HG02840 (cell line): ENCODE measurements at regions not wholly inside any gene's neighbourhood (a gene's known extent, or its start where the extent isn't known, plus 50 kb on each side); places are given as distances from the start of the nearest gene placed in this dataset.

ENCODE experiments used
- ATAC-seq: cut with Tn5 transposase; IDR thresholded peaks from one replicate; pipeline ENCODE4 v1.9.1; 2021; ENCODE audit warnings: mild to moderate bottlenecking, moderate library complexity, moderate number of reproducible peaks; ENCODE audit not compliant: unreplicated experiment, low FRiP score

DNA sequence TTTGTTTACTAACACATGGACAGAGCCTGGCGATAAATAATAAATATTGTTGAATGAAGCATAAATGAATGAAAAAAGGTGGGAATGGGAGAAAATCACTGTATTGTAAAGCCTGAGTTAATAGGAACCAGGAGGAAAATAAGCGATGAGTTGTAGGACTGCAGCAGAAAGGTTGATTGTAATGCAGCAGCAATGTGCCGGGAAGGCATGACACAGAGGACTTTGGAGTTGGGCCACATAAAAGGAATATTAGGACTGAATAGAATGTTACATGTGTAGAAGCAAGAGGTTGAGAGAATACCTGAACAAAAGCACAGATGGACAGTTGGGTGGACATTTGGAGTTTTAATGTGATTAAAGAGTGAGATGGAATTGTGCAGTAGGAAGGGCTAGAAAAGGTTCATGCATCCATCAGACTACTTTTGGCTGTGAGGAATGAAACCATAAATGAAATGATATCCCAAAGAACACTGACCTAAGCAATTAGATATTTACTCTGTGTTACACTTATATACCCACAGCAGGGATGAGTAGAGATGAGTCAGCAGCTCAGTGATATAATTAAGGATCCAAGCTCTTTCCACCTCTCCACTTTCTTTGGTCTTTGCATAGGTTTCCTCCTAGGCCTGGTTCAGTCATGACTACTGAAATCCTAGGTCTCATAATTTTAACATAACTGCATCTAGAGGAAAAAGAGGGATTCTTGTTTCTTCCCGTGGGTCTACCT lies 55.4 kb downstream of the CCER1 start:
- no peak for ATAC-seq

DNA sequence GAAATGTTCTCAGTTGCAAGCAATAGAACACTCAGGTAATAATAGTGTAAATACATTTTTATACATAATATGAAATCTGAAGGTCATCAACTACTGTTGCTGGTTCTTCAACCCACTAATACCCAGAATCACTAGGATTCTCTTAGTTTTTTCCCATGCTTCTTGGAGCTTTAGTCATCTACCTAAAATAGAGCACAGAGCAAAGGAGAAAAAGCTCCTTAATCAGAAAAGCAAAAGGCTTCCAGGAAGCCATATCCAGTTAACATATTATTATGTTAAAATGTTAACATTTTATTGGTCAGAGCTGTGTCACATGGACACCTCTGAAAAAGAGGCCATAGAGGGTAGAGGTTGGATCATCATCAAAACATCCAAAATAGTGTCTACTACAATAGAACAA lies 57.0 kb downstream of the CCER1 start:
- ATAC-seq: no peak

DNA sequence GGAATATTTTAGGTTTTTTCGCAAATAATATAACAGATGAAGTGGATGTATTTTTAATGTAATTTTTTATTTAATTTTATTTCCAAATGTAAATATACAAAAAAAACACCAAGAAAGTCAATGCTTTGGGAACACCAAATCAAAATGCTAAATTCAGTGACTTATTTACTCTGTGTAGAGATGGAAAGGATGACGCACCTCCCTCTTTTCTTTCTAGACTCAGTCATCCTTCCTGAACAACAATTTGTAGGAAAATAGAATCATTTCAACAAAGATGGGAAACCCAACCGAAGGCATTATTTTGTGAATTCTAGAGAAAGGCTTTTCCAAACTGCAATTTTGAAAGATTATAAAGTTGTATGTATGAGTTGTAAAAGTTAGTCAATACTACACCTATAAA lies 57.7 kb downstream of the CCER1 start:
- ATAC-seq: no peak

DNA sequence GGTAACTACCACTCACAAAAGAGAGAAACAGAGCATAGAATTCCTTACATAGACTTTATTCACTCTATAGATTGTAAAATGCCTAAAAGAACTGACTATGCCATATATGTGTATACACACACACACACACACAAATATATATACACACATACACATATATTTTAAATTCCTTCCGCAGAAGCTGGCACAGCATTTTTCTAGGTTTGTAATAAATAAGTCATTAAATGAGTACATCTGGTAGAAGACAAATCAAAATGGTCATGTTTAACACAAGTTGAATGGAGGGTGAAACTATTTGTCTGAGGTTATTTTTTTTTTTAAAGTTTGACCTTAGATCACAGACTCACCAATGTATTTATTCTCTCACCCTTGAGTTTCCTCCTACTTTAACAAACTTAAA lies 58.2 kb downstream of the CCER1 start:
- no peak for ATAC-seq

DNA sequence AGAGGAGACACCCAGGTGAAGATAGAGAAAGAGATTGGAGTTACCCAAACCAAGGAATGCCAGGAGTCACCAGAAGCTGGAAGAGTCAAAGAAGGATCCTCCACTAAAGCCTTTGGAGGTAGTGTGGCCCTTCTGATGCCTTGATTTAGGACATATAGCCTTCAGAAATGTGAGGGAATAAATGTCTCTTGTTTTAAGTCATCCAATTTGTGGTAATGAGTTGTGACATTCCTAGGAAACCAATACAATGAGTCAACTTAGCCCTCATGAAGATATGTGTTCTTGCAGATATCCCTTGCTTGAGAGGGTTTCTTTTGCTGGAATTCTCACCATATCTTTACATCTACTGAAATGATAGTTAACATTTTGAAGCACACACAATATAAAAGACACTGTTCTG lies 58.8 kb downstream of the CCER1 start:
- ATAC-seq: no peak

DNA sequence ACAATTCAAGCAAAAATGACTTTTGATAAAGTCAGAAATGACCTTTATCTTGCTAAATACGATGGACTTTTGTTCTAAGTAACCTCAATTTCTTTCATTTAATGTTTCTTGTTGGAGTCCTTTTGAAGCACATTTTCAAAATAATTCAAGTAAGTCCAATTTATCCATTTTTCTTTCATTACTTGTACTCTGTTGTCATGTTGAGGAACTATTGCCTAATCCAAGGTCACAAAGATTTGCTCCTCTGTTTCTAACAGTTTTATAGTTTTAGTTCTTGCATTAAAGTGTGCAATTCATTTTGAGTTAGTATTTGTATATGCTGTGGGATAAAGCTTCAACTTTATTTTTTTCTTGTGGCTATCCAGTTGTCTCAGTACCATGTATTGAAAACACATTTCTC lies 66.7 kb downstream of the CCER1 start:
- no peak for ATAC-seq

DNA sequence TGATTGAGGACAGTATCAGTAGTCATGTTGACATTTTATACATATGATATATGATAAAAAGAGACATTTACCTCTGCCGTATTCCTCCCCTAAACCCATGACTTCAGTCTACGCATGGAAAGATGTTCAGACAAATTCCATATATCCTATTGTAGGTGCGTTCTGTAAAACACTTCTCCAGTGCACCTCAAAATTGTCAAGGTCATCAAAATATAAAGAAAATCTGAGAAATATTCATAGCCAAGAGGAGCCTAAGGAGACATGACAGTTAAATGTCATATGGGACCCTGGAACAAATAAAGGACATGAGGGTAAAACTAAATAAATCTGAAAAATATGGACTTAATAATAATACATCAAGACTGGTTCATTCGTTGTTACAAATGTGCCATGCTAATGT lies 71.5 kb downstream of the CCER1 start:
- no peak for ATAC-seq

DNA sequence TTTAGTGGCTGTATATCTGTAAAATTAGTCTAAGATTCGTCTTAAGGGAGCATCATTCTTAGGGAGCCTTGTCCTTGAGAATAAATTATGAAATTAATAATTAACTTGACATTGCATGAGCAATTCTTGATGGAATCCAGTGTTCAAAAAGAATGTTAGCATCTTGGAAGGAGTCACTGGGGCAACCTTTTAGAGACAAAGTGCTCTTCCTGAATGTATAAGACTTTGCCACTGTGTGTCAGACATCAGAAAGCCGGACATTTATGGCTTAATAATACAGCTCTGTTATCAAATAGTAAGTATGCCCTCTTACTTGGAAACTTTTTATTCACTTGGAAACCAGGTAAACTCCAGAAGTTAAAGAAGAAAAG lies 83.3 kb downstream of the CCER1 start:
- ATAC-seq: no peak

DNA sequence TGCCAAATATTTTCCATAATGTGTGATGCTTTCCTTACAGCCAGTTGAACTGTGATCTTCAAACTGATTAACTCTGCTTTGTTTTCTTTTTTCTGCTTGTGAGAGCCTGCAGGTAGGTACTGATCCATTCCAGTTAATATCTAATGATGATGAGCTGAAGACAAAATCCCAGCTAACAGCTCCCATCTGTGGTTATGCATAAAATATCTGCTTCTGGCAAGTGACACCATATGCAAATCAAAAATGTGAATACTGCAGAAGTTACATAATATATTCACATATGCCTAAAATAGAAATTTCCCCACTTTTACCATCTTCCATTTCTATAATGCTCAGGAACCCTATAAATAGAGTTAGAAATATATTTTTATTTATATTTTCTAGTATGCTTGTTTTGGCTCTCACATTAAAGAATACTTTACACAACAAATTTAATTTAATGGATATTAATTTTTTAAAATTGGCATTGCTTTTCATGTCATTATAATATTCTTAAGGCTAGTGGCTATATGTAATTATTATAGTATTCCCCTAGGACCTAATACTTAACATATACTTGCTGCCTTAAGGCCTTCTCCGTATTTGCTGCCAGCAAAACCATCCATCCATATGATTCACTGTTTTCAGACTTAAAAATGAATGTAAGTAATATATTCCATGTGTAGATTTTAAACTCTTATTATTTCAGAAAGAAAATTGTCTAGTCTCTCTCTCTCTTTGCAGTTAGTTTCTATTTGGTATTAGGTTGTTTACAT lies 83.8 kb downstream of the CCER1 start:
- ATAC-seq: no peak

DNA sequence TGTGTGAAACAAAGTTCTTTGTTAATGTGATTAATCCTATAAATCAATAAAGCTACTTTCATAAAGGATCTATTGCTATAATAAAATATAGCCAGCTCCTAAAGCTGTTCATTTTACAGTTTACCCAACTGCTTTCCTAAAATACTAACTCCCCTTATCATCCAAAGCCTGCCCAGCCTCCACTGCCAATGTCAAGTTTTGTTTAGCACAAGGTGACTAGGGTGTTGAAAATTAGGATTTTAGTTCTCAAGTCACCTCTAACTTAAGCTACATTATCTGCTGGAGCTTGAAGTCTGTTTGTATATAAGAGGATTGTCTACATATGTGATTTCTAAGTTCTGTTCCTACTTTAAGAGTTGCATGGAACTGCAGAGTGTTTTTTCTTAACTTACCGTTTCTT lies 86.3 kb downstream of the CCER1 start:
- no peak for ATAC-seq

DNA sequence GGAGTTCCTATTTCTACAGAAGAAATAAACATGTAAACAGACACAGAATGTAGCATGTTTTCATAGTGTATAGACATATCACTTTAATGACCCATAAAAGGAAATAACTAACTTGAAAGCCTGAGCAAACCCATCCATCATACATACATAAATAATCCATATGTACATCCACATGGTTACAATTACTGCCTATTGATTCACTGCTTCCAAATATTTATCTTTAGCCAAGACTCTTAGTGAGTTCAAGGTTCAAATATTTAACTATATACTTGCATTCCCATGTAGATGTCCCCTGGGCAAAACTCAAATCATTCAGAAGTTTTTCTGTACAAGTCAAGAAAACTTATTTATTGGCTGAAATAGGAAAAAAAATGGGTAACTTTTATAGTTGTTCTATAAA lies 95.4 kb downstream of the CCER1 start:
- no peak for ATAC-seq

DNA sequence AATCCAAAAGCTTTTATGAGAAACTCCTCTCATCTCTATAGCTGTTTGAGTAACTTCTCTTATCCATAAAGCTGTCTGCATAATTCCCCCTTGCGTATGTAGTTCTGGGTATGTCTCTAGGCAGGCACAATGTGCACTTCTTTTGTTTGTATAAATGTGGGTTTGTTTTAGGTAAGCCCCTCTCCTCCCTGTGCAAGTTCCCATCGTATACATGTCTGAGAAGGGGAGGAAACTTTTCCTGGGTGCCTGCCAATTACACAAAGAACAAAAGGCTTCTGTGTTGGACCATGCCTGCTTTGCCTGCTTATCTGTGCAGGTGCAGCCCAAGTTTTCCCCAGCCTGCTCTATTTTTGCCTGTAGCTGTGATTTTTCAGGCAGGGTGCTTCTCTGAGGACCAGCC lies 96.7 kb downstream of the CCER1 start:
- no peak for ATAC-seq

DNA sequence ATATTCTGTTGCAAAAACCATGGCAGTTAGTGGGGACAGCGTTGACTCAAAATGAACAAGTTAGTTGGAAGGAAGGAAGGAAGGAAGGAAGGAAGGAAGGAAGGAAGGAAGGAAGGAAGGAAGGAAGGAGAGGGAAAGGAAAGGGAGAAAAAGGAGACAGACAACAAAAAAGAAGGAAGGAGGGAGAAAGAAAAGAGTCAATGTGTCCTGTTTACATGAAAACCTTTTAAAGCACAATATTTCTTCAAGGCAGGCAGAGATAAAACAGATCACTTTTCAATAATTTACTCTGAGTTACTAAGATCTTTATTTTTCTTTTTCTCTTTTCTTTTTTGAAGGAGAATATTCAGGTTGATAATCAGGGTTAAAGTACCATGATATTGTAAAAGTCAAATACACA lies 99.4 kb downstream of the CCER1 start:
- no peak for ATAC-seq

DNA sequence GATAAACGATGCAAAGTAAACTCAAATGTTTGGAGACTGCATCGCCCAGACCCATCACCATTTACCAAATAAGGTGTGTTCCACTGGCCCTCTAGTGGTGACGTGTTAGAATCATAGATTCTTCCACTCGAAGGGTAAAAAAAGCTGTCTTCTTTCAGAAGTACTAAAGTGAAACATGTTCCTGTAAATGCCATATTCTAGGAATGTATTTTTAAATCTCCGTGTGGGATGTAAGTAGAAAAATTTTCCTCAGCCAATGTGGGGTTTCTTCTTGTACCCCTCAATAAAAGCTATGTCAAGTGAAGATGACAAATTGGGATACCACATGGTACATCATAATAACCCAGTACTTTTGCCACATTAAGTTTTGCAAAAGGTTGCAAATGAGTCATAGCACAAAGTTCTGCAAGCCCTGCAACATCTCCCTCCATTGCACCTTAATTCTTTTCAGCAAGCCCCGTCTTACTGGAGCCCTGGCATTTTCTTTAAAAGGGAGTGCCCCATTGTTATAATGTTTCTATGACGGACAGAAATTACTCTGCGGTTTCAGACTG lies 100.8 kb downstream of the CCER1 start:
- ATAC-seq: no peak

DNA sequence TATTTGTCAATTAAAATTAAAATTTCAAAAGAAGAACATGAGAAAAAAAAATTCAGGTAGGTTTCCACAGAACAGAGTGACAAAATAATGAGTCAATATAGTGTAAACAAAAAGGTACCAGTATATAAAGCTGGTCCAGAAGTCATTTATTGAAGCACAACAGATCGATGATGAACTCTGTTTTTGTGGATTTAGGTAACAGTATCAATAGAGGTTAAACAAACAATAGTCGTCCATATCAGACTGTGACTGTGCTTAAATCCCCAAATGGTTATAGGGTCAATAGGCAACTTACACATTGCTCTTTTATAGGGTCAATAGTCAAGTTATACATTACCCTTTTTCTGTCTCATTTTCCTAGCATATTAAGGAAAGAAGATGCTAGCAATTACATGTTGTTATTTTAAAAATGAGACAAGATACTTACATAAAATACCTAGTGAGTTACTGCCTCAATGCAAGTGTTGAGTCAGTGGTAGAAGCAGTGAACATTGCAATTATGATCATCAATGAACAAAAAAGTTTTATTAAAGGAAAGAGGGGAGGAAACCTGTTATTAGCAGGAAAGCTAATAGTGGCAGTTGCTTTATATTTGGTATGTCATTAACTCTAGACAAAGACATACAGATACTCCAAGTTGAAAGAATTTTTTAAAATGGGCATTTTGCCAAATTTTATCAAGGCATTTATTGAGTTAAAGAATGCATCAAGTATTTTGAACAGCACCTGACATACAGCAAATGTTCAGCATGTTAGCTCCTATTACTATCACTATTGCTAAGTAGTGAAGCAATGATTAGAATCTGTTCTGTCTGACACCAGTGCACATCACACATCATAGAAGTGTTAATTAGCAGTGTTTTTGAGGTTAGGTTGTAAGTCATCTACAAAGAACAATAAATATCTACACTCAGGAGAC lies 102.9 kb downstream of the CCER1 start:
- ATAC-seq: no peak

DNA sequence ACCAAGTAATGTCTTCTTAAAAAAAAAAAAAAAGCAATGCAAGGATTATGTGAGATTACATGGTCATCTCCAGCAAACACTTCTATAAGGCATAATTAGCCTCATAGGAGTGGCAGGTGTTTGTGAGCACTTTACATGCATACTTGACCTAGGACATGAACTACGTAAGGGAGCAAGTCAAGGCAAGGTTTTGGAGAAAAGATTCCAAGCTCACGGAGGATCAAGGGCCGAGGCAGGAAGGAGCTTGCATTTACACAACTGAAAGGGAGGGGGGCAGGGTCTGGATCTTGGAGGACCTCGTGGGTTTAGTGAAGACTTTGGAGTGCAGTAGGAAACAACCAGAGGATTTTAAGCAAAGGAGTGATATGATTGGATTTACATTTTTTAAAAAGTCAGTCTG lies 112.5 kb downstream of the CCER1 start:
- ATAC-seq: no peak

DNA sequence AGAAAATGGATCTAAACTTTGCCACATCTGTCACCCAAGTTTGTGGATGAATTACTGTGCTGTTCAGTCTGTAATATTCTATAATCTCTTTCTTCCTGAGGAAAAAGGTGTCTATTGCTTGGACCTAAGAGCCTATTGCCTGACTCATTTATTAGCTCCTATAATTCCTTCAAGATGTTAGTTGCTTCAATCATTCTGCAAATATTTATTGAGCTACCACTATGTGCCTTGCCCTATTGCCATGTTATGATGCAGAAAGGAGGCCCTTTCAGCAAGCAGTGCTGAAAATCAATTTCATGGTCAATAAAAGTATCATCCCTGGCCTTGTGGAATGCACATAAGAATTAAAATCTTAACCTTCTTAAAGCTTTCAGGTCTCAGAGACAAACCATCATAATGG lies 113.6 kb downstream of the CCER1 start:
- ATAC-seq: no peak

DNA sequence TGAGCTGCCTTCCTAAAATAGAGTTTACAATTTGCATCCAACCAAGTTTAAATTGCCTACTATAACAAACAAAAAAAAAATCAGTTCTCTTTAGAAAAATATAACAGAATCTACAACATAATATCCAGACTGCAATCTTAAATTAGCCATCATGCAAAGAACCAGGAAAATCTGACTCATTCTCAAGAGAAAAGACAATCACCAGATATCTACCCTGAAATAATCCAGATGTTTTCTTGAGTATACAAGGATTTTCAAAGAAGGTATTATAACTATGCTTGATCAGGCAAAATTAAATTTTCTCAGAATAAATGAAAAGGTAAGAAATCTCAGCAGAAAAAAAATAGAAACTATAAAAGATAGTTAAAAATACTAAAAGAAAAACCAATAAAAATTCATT lies 115.6 kb downstream of the CCER1 start:
- no peak for ATAC-seq

DNA sequence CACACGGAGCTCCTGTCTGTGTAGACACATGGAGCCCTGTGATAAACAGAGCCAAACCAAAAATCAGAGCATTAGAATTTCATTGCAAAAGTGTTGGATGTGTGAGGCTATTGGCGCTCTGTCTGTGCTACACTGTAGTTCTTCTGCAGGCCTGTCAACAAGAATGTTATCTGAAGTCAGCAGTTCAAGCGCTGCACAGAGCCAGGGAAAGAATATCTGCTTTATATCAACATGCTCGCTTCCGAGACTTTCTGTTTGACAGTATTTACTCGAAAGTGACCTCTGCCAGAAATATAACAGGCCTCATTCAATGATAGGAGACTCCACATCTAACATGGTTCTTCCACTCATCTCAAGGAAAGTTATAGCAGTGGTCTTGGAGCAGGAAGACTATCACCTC lies 118.3 kb downstream of the CCER1 start:
- ATAC-seq: no peak

DNA sequence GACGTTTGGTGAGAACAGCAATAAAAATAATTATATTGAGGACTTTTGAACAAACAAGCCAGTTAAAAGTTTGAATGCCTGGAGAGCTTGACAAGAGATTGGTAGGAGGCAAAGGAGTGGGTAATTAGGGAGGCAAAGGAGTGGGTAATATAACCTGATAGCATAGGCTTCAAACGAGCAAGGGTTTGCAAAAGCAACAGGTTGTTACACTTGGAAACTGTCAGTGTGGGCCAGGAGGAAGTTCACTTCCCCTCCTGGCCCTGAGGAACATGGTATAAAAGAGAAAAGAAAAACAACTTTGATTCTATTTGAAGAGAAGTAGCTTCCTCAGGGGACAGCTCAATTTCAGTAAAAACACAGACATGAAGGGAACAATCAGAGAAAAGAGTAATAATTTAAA lies 121.7 kb downstream of the CCER1 start:
- no peak for ATAC-seq

DNA sequence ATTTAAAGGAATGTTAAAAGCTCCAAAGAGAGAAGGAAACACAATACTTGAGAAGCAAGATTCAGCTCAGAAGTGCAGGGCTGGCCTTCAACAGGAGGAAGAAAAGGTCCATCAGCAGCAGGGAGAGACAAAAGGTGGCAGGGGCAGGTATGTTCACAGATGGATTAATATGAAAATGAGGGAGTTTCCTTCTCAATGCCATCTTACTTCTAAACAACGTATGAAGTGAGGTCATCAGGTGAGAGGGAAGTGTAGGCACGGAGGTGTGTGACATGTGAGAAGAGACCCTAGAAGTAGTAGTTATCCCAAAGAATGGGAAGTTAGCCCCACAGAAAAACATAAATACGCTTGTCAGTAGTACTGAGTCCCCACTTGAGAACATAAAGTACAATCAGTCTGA lies 122.5 kb downstream of the CCER1 start:
- ATAC-seq: no peak
